ENCODE measurements at regions not wholly inside any gene's neighbourhood (a gene's known extent, or its start where the extent isn't known, plus 50 kb on each side); places are given as distances from the start of the nearest gene placed in this dataset.

- Histone ChIP-seq H3K36me3 (no peaks in the 10 kb centered on the region), H3K9me3 (ENCODE audit: low read depth) (no peaks in the 10 kb centered on the region), H3K4me1 (peaks cover 30% of the 10 kb centered on the region), H3K27me3 (no peaks in the 10 kb centered on the region), H3K4me2 (no peak overlapping the region), H3K27ac (no peak overlapping the region), H2AFZ (replicated peaks) (no peak overlapping the region), H3K79me2 (ENCODE audit: low read depth) (no peaks in the 10 kb centered on the region), H3K9ac (no peak overlapping the region), H3F3A (ENCODE audit: low read depth) (peaks cover 22% of the 10 kb centered on the region), H3K4me3 (no peak overlapping the region), H4K20me1 (ENCODE audit: low read depth) (no peaks in the 10 kb centered on the region)
- no peak for DNase-seq (ENCODE audit: low spot score)
- H3K36me3 Mint-ChIP-seq, result no peaks in the 10 kb centered on the region
- TF ChIP-seq EZH2 (IDR thresholded peaks at IDR 0.05), result no peak
- no peak for TF ChIP-seq CTCF (IDR thresholded peaks at IDR 0.05)
- no peak for TF ChIP-seq EZH2phosphoT487 (IDR thresholded peaks at IDR 0.05)
- no peaks in the 10 kb centered on the region for H3K9me3 Mint-ChIP-seq
- H3K27me3 Mint-ChIP-seq (ENCODE audit: insufficient read depth, low read depth), result no peaks in the 10 kb centered on the region
- no peak overlapping the region for H3K27ac Mint-ChIP-seq
- H3K4me1 Mint-ChIP-seq, result peaks cover 26% of the 10 kb centered on the region
- H3K4me3 Mint-ChIP-seq, result no peak overlapping the region
Measured at GRCh38 chr2:104049438-104049837, 804.5 kb upstream of the POU3F3 start.

GRCh38 chr2:104049981-104050380, 803.9 kb upstream of the POU3F3 start:
- Histone ChIP-seq H3K4me1 (peaks cover 30% of the 10 kb centered on the region), H2AFZ (replicated peaks) (no peak overlapping the region), H3K27me3 (no peaks in the 10 kb centered on the region), H3K36me3 (no peaks in the 10 kb centered on the region), H4K20me1 (ENCODE audit: low read depth) (no peaks in the 10 kb centered on the region), H3K79me2 (ENCODE audit: low read depth) (no peaks in the 10 kb centered on the region), H3K4me2 (no peak overlapping the region), H3K9ac (no peak overlapping the region), H3K9me3 (ENCODE audit: low read depth) (no peaks in the 10 kb centered on the region), H3K27ac (no peak overlapping the region), H3K4me3 (no peak overlapping the region), H3F3A (ENCODE audit: low read depth) (peaks cover 22% of the 10 kb centered on the region)
- no peak overlapping the region for H3K27ac Mint-ChIP-seq
- no peaks in the 10 kb centered on the region for H3K36me3 Mint-ChIP-seq
- no peaks in the 10 kb centered on the region for H3K9me3 Mint-ChIP-seq
- TF ChIP-seq CTCF (IDR thresholded peaks at IDR 0.05), result no peak
- no peak for TF ChIP-seq EZH2 (IDR thresholded peaks at IDR 0.05)
- no peak for TF ChIP-seq EZH2phosphoT487 (IDR thresholded peaks at IDR 0.05)
- no peak overlapping the region for H3K4me3 Mint-ChIP-seq
- H3K27me3 Mint-ChIP-seq (ENCODE audit: insufficient read depth, low read depth), result no peaks in the 10 kb centered on the region
- no peak for DNase-seq (ENCODE audit: low spot score)
- H3K4me1 Mint-ChIP-seq, result peaks cover 26% of the 10 kb centered on the region

- Mint-ChIP-seq H3K4me1 (peaks cover 26% of the 10 kb centered on the region), H3K27ac (no peak overlapping the region)
Measured at GRCh38 chr2:104050656-104051242, 803.2 kb upstream of the POU3F3 start.

More at GRCh38 chr2:104050656-104051242, 803.2 kb upstream of the POU3F3 start:
- no peaks in the 10 kb centered on the region for H3K79me2 ChIP-seq (ENCODE audit: low read depth)
- no peaks in the 10 kb centered on the region for H4K20me1 ChIP-seq (ENCODE audit: low read depth)
- TF ChIP-seq CTCF (IDR thresholded peaks at IDR 0.05) (no peak), EZH2phosphoT487 (IDR thresholded peaks at IDR 0.05) (no peak), EZH2 (IDR thresholded peaks at IDR 0.05) (no peak)
- peaks cover 30% of the 10 kb centered on the region for H3K4me1 ChIP-seq
- H3K27me3 Mint-ChIP-seq (ENCODE audit: insufficient read depth, low read depth), result no peaks in the 10 kb centered on the region
- no peak overlapping the region for H3K27ac ChIP-seq
- no peak overlapping the region for H3K4me3 Mint-ChIP-seq
- H3K9ac ChIP-seq, result no peak overlapping the region
- peaks cover 22% of the 10 kb centered on the region for H3F3A ChIP-seq (ENCODE audit: low read depth)
- no peak for DNase-seq (ENCODE audit: low spot score)
- no peaks in the 10 kb centered on the region for H3K27me3 ChIP-seq
- no peaks in the 10 kb centered on the region for H3K36me3 Mint-ChIP-seq
- H2AFZ ChIP-seq (replicated peaks), result no peak overlapping the region
- no peaks in the 10 kb centered on the region for H3K9me3 Mint-ChIP-seq
- H3K36me3 ChIP-seq, result no peaks in the 10 kb centered on the region
- no peak overlapping the region for H3K4me3 ChIP-seq
- no peak overlapping the region for H3K4me2 ChIP-seq
- no peaks in the 10 kb centered on the region for H3K9me3 ChIP-seq (ENCODE audit: low read depth)

All from neural progenitor cell (in vitro differentiated cells).